HEK293T (cell line): ENCODE measurements at regions not wholly inside any gene's neighbourhood (a gene's known extent, or its start where the extent isn't known, plus 50 kb on each side); places are given as distances from the start of the nearest gene placed in this dataset.
A peak's percentile ranks its signal among the peaks of the same experiment; 100 is the strongest.

Source experiments
- CTCF ChIA-PET: fragments of 350-600 bp; formaldehyde crosslinking; extraction: SDS; loops from one replicate; lab custom pipeline; 2021; ENCODE audit warnings: antibody characterized with exemption, inconsistent platforms; lab: Yijun Ruan, JAX
- POLR2A ChIA-PET: fragments of 350-600 bp; formaldehyde crosslinking; extraction: SDS; loops from one replicate; lab custom pipeline; 2020; ENCODE audit warnings: antibody characterized with exemption, inconsistent platforms; lab: Yijun Ruan, JAX
- DNase-seq: peaks from one replicate; pipeline ENCODE4 v3.0.0; 2012; ENCODE audit warnings: mixed read lengths; ENCODE audit errors: extremely low spot score
- ARNT ChIP-seq: fragments of 450-650 bp; IDR thresholded peaks from 2 replicates; pipeline ENCODE4 v1.6.1; 2017; ENCODE audit warnings: mild to moderate bottlenecking
- BHLHE40 ChIP-seq: fragments of 450-650 bp; IDR thresholded peaks from 2 replicates; pipeline ENCODE4 v1.6.1; 2016; ENCODE audit warnings: mild to moderate bottlenecking, moderate library complexity, borderline replicate concordance
- CTBP1 ChIP-seq: fragments of 450-650 bp; IDR thresholded peaks from 2 replicates; pipeline ENCODE4 v1.6.1; 2016; ENCODE audit warnings: borderline replicate concordance
- ELF4 ChIP-seq: fragments of 450-650 bp; IDR thresholded peaks from 2 replicates; pipeline ENCODE4 v1.6.1; 2017; ENCODE audit warnings: antibody characterized with exemption
- FOXA1 ChIP-seq: fragments of 450-650 bp; IDR thresholded peaks from 2 replicates; pipeline ENCODE4 v1.6.1; 2016; ENCODE audit warnings: mild to moderate bottlenecking
- FOXK2 ChIP-seq: fragments of 450-650 bp; IDR thresholded peaks from 2 replicates; pipeline ENCODE4 v1.6.1; 2016; ENCODE audit warnings: mild to moderate bottlenecking
- FOXM1 ChIP-seq: fragments of 450-650 bp; IDR thresholded peaks from 2 replicates; pipeline ENCODE4 v1.6.1; 2017; ENCODE audit warnings: mild to moderate bottlenecking, borderline replicate concordance
- HDGF ChIP-seq: fragments of 450-650 bp; IDR thresholded peaks from 2 replicates; pipeline ENCODE4 v1.6.1; 2017; ENCODE audit warnings: antibody characterized with exemption, borderline replicate concordance
- L3MBTL2 ChIP-seq: fragments of 450-650 bp; conservative IDR thresholded peaks from 2 replicates; pipeline ENCODE4 v1.6.1; 2016; ENCODE audit warnings: mild to moderate bottlenecking
- LEF1 ChIP-seq: fragments of 450-650 bp; IDR thresholded peaks from 2 replicates; pipeline ENCODE4 v1.6.1; 2017; ENCODE audit warnings: mild to moderate bottlenecking, borderline replicate concordance
- NFRKB ChIP-seq: fragments of 450-650 bp; IDR thresholded peaks from 2 replicates; pipeline ENCODE4 v1.6.1; 2016; ENCODE audit warnings: mild to moderate bottlenecking, moderate library complexity
- PKNOX1 ChIP-seq: fragments of 450-650 bp; IDR thresholded peaks from 2 replicates; pipeline ENCODE4 v1.6.1; 2016
- SP1 ChIP-seq: fragments of 450-650 bp; IDR thresholded peaks from 2 replicates; pipeline ENCODE4 v1.6.1; 2017
- SUZ12 ChIP-seq: fragments of 450-650 bp; IDR thresholded peaks from 2 replicates; pipeline ENCODE4 v1.6.1; 2016; ENCODE audit warnings: mild to moderate bottlenecking
- TARDBP ChIP-seq: fragments of 450-650 bp; IDR thresholded peaks from 2 replicates; pipeline ENCODE4 v1.6.1; 2016
- ZNF384 ChIP-seq: fragments of 450-650 bp; IDR thresholded peaks from 2 replicates; pipeline ENCODE4 v1.6.1; 2016

GRCh38 chr3:181629711-181630110 is 82.0 kb upstream of the SOX2 start:
- DNase-seq: no peak
- ChIA-PET CTCF (no interaction called here), POLR2A (no interaction called here)
- no peak for TF ChIP-seq PKNOX1
- TF ChIP-seq ZNF384: no peak
- no peak for TF ChIP-seq FOXK2
- TF ChIP-seq NFRKB: no peak
- TF ChIP-seq FOXM1: no peak
- TF ChIP-seq SP1: no peak
- TF ChIP-seq L3MBTL2: no peak
- TF ChIP-seq HDGF: no peak
- TF ChIP-seq CTBP1: no peak
- no peak for TF ChIP-seq FOXA1

- TF ChIP-seq BHLHE40 (no peak), HDGF (no peak), FOXA1 (no peak), L3MBTL2 (no peak), FOXM1 (no peak)
- POLR2A ChIA-PET: no interaction called here
- CTCF ChIA-PET: no interaction called here
- DNase-seq: no peak
Measured at GRCh38 chr3:181629029-181629428, 82.7 kb upstream of the SOX2 start.

GRCh38 chr3:181628384-181628783 is 83.3 kb upstream of the SOX2 start:
- POLR2A ChIA-PET: no interaction called here
- no peak for DNase-seq
- CTCF ChIA-PET: no interaction called here
- TF ChIP-seq FOXK2 (no peak), LEF1 (no peak)

- no peak for DNase-seq
- POLR2A ChIA-PET: no interaction called here
Measured at GRCh38 chr3:181626036-181626435, 85.7 kb upstream of the SOX2 start.

GRCh38 chr3:181623924-181624694 is 87.6 kb upstream of the SOX2 start:
- DNase-seq: peak; percentile 10
- ChIA-PET CTCF (interaction anchor here (1.0 kb wide), 1 partner anchor 78 kb away, joined by 4 read pairs; no protein-coding TSS in a partner anchor), POLR2A (no interaction called here)
- peak; percentile 32; the same call in 1 of the 2 replicates for TF ChIP-seq CTBP1
- TF ChIP-seq PKNOX1: peak; percentile 89
- TF ChIP-seq TARDBP: no peak
- no peak for TF ChIP-seq LEF1
- no peak for TF ChIP-seq FOXK2
- no peak for TF ChIP-seq ELF4
- TF ChIP-seq FOXM1: no peak
- no peak for TF ChIP-seq HDGF
- no peak for TF ChIP-seq BHLHE40

More at GRCh38 chr3:181626036-181626435, 85.7 kb upstream of the SOX2 start:
- CTCF ChIA-PET: no interaction called here
- no peak for TF ChIP-seq FOXM1
- TF ChIP-seq CTBP1: no peak
- TF ChIP-seq FOXK2: no peak
- no peak for TF ChIP-seq PKNOX1
- TF ChIP-seq FOXA1: no peak
- no peak for TF ChIP-seq BHLHE40
- no peak for TF ChIP-seq TARDBP
- no peak for TF ChIP-seq NFRKB
- no peak for TF ChIP-seq ZNF384
- no peak for TF ChIP-seq HDGF
- TF ChIP-seq ELF4: no peak
- TF ChIP-seq LEF1: no peak
- no peak for TF ChIP-seq ARNT
- TF ChIP-seq SP1: no peak
- no peak for TF ChIP-seq L3MBTL2
- TF ChIP-seq SUZ12: no peak

- ChIA-PET POLR2A (no interaction called here), CTCF (no interaction called here)
- DNase-seq: no peak
- no peak for TF ChIP-seq TARDBP
- TF ChIP-seq SUZ12: no peak
- no peak for TF ChIP-seq BHLHE40
- TF ChIP-seq PKNOX1: no peak
- no peak for TF ChIP-seq FOXA1
Measured at GRCh38 chr3:181622365-181622764, 89.4 kb upstream of the SOX2 start.
